Astrocyte of the spinal cord (primary cell): ENCODE measurements at regions not wholly inside any gene's neighbourhood (a gene's known extent, or its start where the extent isn't known, plus 50 kb on each side); places are given as distances from the start of the nearest gene placed in this dataset.

Experiments used
- DNase-seq: peaks from one replicate; pipeline ENCODE4 v3.0.0; 2011; ENCODE audit warnings: low read depth, low spot score
- H3K4me3 ChIP-seq: 2 replicates; pipeline ENCODE4 v1.5.1; 2011; ENCODE audit warnings: low read depth, mild to moderate bottlenecking, low read length, moderate library complexity
- CTCF ChIP-seq: IDR thresholded peaks from 2 replicates; pipeline ENCODE4 v1.5.1; 2012; ENCODE audit warnings: low read depth, mild to moderate bottlenecking, low read length, inconsistent platforms
- in situ Hi-C: cut with HindIII; loops from 2 replicates; pipeline ENCODE4 v1.10.0; 2017; ENCODE audit warnings: low sequenced_read_pairs

GRCh38 chr2:234139755-234140154 lies 89.3 kb downstream of the SPP2 start:
- in situ Hi-C loops = no loop called here
- no peak for DNase-seq
- H3K4me3 ChIP-seq = no peak overlapping the region
- no peak for TF ChIP-seq CTCF

- H3K4me3 ChIP-seq = no peak overlapping the region
- in situ Hi-C loops = no loop called here
- no peak for TF ChIP-seq CTCF
These were observed 88.3 kb downstream of the SPP2 start for GRCh38 chr2:234138836-234139235.

DNA sequence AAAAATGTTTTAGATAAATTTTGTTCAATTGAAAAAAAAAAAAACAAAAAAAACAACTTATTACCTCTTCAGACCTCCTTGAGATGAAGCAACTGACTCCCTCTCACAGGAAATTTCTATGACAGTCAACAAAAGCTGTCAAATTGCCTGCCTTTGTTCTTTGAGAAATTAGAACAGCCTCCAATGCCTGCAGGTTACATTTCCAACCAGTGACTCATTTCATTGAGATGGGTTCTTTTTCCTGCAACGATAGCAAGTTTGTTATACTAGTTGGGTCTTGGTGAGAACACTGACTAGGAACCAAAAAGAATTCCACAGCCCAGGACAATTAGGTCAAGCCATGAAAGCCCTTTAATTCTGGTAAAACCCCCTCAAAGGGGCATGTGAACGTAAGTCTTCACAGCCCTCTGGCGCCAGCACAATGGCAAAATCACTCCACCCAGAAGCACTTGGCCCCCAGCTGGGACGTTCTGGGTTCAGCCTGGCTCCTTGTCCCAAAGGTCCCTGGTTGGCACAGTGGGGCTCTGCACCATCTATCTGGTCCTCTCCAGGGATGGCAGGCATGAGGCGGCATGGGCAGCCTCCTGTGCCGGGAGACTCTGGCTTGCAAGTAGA lies 87.0 kb downstream of the SPP2 start:
- no peak overlapping the region for H3K4me3 ChIP-seq
- no peak for TF ChIP-seq CTCF
- in situ Hi-C loops = no loop called here
- peak; percentile 85 for DNase-seq

More at GRCh38 chr2:234138836-234139235, 88.3 kb downstream of the SPP2 start:
- DNase-seq = no peak

GRCh38 chr2:234136461-234136860 lies 86.0 kb downstream of the SPP2 start:
- in situ Hi-C loops = no loop called here
- no peak overlapping the region for H3K4me3 ChIP-seq
- peak; percentile 20 for DNase-seq
- no peak for TF ChIP-seq CTCF

GRCh38 chr2:234135750-234136221 lies 85.3 kb downstream of the SPP2 start:
- DNase-seq = peak; percentile 85
- TF ChIP-seq CTCF = peak; percentile 80
- H3K4me3 ChIP-seq = no peak overlapping the region
- in situ Hi-C loops = no loop called here

- no peak for TF ChIP-seq CTCF
- DNase-seq = no peak
- in situ Hi-C loops = no loop called here
- H3K4me3 ChIP-seq = no peak overlapping the region
These were observed 84.0 kb downstream of the SPP2 start for GRCh38 chr2:234134496-234134895.
